AG10803 (cell line): ENCODE measurements at regions not wholly inside any gene's neighbourhood (a gene's known extent, or its start where the extent isn't known, plus 50 kb on each side); places are given as distances from the start of the nearest gene placed in this dataset.

Source experiments
- DNase-seq: peaks from one replicate; pipeline ENCODE4 v3.0.0; 2010; ENCODE audit warnings: low read depth
- H3K4me3 ChIP-seq: 2 replicates; pipeline ENCODE4 v1.5.1; 2011; ENCODE audit warnings: mild to moderate bottlenecking, low read length, control low read depth
- TF ChIP-seq, protein P1 (sequence below): conservative IDR thresholded peaks from 2 replicates; pipeline ENCODE4 v1.5.1; 2011; ENCODE audit warnings: mild to moderate bottlenecking, low read length, control low read depth, inconsistent platforms

DNA sequence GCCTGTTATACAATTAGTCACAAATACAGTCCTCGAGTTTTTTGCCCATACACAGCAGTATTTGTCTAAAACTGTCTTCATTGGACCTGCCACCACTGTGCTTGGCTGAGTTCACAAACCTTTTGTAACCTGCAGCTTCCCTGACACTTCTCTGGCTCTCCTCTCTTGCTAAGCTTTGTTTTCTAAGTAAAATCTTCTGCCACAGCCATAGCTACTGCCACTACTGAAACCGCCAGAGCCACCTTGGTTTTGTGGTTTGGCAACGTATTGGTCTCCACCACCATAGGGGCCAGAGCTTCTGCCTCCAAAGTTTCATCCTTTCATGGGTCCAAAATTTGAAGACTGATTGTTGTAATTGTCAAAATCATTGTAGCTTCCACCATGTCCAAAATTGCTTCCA is 668.2 kb upstream of the BRINP3 start:
- DNase-seq = no peak
- no peak overlapping the region for H3K4me3 ChIP-seq
- TF ChIP-seq, protein P1, sequence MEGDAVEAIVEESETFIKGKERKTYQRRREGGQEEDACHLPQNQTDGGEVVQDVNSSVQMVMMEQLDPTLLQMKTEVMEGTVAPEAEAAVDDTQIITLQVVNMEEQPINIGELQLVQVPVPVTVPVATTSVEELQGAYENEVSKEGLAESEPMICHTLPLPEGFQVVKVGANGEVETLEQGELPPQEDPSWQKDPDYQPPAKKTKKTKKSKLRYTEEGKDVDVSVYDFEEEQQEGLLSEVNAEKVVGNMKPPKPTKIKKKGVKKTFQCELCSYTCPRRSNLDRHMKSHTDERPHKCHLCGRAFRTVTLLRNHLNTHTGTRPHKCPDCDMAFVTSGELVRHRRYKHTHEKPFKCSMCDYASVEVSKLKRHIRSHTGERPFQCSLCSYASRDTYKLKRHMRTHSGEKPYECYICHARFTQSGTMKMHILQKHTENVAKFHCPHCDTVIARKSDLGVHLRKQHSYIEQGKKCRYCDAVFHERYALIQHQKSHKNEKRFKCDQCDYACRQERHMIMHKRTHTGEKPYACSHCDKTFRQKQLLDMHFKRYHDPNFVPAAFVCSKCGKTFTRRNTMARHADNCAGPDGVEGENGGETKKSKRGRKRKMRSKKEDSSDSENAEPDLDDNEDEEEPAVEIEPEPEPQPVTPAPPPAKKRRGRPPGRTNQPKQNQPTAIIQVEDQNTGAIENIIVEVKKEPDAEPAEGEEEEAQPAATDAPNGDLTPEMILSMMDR = no peak

DNA sequence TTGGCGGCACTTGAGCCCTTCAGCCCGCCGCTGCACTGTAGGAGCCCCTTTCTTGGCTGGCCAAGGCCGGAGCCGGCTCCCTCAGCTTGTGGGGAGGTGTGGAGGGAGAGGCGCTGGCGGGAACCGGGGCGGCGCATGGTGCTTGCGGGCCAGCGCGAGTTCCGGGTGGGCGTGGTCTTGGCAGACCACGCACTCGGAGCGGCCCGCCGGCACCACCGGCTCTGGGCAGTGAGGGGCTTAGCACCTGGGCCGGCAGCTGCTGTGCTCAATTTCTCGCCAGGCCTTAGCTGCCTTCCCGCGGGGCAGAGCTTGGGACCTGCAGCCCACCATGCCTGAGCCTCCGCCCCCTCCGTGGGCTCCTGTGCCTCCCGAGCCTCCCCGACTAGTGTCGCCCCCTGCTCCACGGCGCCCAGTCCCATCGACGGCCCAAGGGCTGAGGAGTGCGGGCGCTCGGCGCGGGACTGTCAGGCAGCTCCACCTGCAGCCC is 673.7 kb upstream of the BRINP3 start:
- TF ChIP-seq, protein P1 = no peak
- H3K4me3 ChIP-seq = no peak overlapping the region
- no peak for DNase-seq

DNA sequence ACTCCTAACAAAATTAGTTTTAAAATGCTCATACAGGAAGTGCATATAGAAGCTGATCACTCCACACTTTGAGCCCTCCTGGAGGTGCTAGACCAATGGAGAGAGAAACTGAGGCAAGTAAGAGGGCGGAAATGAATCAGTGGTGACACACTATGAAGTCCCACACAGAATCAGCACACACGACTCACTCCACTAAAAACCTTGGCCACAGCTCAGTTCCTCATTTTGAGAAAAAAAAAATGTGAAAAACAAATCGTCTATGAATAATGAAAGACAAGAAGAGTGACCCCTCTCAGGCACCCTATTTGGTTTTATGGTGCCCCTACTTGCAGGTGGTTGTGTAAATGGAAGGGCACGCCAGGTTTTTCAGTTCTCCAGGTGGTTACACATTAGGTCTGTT is 675.1 kb upstream of the BRINP3 start:
- TF ChIP-seq, protein P1 = no peak
- DNase-seq = no peak
- no peak overlapping the region for H3K4me3 ChIP-seq

DNA sequence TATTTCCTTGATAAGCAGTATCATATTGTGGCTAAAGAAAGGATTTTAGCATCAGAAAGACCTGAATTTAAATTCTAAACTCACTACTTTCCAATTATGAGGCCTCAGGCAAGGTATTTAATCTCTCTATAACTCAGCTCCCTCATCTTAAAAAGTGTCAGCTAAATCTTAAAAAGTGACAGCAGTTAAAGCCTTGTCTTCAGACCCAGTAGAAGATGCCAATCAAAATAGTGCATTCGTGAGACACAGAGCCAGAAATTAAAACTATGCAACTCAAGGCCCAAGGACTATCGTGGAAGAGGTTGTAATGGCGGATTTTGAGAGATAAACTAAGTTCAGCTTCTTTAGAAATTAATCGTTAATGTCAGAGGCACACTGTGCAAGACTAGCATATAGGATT is 677.5 kb upstream of the BRINP3 start:
- TF ChIP-seq, protein P1 = no peak
- DNase-seq = no peak
- no peak overlapping the region for H3K4me3 ChIP-seq

DNA sequence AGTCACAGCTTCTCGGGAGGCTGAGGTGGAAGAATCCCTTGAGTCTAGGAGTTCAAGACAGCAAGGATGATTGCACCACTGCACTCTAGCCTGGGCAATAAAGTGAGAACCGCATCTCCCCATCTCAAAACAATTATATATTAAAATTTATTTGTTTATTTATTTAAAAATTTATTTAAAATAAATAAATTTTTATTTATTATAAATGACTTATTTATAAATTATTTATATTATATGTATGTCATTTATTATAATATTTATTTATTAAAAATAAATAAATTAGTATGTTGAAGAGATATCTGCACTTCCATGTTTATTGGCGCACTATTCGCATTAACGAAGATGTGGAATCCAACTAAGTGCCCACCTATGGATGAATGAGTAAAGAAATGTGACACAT is 683.2 kb upstream of the BRINP3 start:
- no peak overlapping the region for H3K4me3 ChIP-seq
- DNase-seq = no peak
- TF ChIP-seq, protein P1 = no peak

DNA sequence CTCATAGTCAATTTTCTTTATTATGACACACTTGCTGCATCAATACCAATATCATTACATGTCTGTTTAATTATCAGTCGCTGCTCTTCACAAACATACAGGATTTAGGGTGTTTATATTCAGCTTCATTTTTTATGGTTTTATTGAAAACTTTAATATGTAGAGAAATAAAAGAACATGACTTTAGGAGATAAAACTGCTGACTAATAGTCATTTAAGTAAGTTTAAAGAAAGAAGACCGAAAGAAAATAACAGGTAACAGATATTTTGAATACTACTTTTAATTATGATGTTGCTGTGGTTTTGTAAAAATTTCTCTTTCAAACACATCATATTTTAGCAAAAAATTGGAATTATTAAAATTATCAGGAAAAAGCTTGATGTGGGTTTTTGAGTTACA is 685.1 kb upstream of the BRINP3 start:
- no peak overlapping the region for H3K4me3 ChIP-seq
- no peak for DNase-seq
- TF ChIP-seq, protein P1 = no peak

DNA sequence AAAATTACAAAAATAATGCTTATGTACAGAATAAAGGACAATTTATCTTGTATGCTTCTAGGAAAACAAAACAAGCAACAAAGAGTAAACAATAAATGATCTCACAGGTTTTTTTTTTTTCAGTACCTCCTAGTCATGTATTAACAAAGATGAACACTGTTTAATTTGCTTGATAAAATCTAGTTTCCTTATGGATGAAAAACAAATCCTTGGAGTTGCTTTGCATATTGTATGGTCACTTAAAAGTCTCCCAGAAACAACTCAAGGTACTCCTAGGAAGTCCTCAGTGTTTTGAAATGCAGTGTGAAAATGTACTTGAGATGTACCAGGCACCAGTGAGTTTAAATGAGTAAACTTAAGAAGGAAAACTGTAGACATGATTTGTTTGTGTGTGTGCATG is 686.0 kb upstream of the BRINP3 start:
- H3K4me3 ChIP-seq = no peak overlapping the region
- DNase-seq = no peak
- TF ChIP-seq, protein P1 = no peak
